Endothelial cell (in vitro differentiated cells): ENCODE measurements at regions not wholly inside any gene's neighbourhood (a gene's known extent, or its start where the extent isn't known, plus 50 kb on each side); places are given as distances from the start of the nearest gene placed in this dataset.
A peak's percentile ranks its signal among the peaks of the same experiment; 100 is the strongest.

Source experiments
- DNase-seq: peaks from one replicate; pipeline ENCODE4 v3.0.0; 2021; ENCODE audit warnings: low spot score
- H3K27ac Mint-ChIP-seq: one replicate; pipeline ENCODE4 v1.8.0; 2021; ENCODE audit warnings: mixed read lengths, inconsistent platforms; ENCODE audit not compliant: unreplicated experiment
- H3K27me3 Mint-ChIP-seq: one replicate; pipeline ENCODE4 v1.8.0; 2021; ENCODE audit warnings: mild to moderate bottlenecking, moderate library complexity, mixed read lengths, inconsistent platforms; ENCODE audit not compliant: unreplicated experiment
- H3K36me3 Mint-ChIP-seq: one replicate; pipeline ENCODE4 v1.8.0; 2021; ENCODE audit warnings: mild to moderate bottlenecking, low read depth, mixed read lengths, inconsistent platforms; ENCODE audit not compliant: unreplicated experiment
- H3K4me1 Mint-ChIP-seq: one replicate; pipeline ENCODE4 v1.8.0; 2021; ENCODE audit warnings: mild to moderate bottlenecking, mixed read lengths, inconsistent platforms; ENCODE audit not compliant: unreplicated experiment
- H3K4me3 Mint-ChIP-seq: one replicate; pipeline ENCODE4 v1.8.0; 2021; ENCODE audit warnings: mild to moderate bottlenecking, mixed read lengths, inconsistent platforms; ENCODE audit not compliant: unreplicated experiment
- H3K9me3 Mint-ChIP-seq: one replicate; pipeline ENCODE4 v1.8.0; 2021; ENCODE audit warnings: mixed read lengths, inconsistent platforms; ENCODE audit not compliant: unreplicated experiment
- CTCF ChIP-seq: fragments of 200-600 bp; sonication (generic); IDR thresholded peaks from one replicate; pipeline ENCODE4 v1.5.0; 2021; ENCODE audit warnings: antibody characterized with exemption; ENCODE audit not compliant: unreplicated experiment

GRCh38 chr5:8756498-8757084 is 789.3 kb downstream of the SEMA5A start:
- H3K9me3 Mint-ChIP-seq, result no peaks in the 10 kb centered on the region
- H3K27me3 Mint-ChIP-seq, result peaks cover 2% of the 10 kb centered on the region
- no peaks in the 10 kb centered on the region for H3K4me1 Mint-ChIP-seq
- H3K4me3 Mint-ChIP-seq, result no peak overlapping the region
- DNase-seq, result peak; percentile 22
- H3K36me3 Mint-ChIP-seq, result peaks cover 3% of the 10 kb centered on the region
- H3K27ac Mint-ChIP-seq, result no peak overlapping the region
- TF ChIP-seq CTCF, result peak; percentile 53

DNA sequence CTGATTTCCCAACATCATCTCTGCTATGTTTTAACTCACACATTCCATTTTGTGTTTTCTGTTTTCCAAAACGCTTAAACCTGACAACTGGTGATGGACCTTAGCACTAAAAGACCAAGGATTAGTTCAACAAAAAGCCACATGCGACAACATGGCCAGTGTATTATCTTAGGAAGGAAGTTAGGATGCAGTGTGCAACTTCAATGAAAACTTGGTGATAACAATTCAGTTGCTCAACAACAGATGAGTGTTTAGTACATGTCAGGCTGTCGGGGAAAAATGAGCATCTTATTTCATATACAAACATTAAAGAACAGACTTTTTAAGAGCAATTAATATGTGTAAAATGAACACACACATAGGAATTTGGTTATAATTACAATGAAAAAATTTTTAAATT is 780.0 kb downstream of the SEMA5A start:
- H3K4me1 Mint-ChIP-seq, result no peaks in the 10 kb centered on the region
- no peak for TF ChIP-seq CTCF
- DNase-seq, result no peak
- peaks cover 1% of the 10 kb centered on the region for H3K27me3 Mint-ChIP-seq
- H3K9me3 Mint-ChIP-seq, result no peaks in the 10 kb centered on the region
- H3K36me3 Mint-ChIP-seq, result peaks cover 3% of the 10 kb centered on the region
- no peak overlapping the region for H3K4me3 Mint-ChIP-seq
- no peak overlapping the region for H3K27ac Mint-ChIP-seq

DNA sequence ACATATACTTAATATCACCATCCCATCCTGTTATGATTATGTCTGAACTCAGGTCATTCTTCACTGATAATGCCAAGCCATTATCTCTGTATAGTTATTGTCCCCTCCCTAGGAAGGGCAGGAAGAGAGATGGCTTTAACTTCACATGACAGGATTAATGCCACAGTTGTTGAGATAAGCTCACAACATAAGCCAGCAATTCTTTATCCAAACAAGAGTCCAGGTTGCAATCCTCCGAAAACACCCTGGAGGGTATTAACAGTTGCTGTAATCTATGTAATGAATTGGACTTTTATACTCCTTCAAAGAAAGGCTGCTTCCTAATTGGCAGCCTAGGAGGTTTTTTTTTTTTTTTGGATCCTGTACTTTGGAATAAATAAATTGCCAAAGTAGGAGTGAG is 779.4 kb downstream of the SEMA5A start:
- H3K27ac Mint-ChIP-seq, result no peak overlapping the region

DNA sequence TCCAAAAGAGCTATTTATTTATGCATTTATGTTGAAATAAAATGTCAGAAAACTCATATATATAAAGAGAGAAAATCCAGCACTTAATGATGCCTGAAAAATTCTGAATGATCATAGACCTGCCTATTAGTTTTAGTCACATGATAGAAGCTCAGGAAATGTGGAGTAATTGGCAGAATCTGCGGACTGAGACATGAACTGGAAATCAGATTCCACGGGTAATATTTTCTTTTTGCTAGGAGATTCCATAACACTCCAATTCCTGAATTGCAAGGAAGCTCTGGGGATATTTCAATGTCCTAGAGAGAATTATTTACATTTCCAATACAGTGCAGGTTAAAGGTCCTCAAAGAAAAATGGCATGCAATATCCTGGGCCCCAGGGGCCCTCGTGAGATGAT is 778.8 kb downstream of the SEMA5A start:
- Mint-ChIP-seq H3K4me1 (no peaks in the 10 kb centered on the region), H3K9me3 (no peaks in the 10 kb centered on the region), H3K36me3 (no peaks in the 10 kb centered on the region), H3K27ac (no peak overlapping the region), H3K4me3 (no peak overlapping the region), H3K27me3 (peaks cover 1% of the 10 kb centered on the region)
- no peak for DNase-seq
- TF ChIP-seq CTCF, result no peak

More for the DNA sequence above, 779.4 kb downstream of the SEMA5A start:
- Mint-ChIP-seq H3K36me3 (peaks cover under 1% of the 10 kb centered on the region), H3K9me3 (no peaks in the 10 kb centered on the region), H3K4me1 (no peaks in the 10 kb centered on the region), H3K27me3 (peaks cover 1% of the 10 kb centered on the region), H3K4me3 (no peak overlapping the region)
- no peak for TF ChIP-seq CTCF
- DNase-seq, result no peak

DNA sequence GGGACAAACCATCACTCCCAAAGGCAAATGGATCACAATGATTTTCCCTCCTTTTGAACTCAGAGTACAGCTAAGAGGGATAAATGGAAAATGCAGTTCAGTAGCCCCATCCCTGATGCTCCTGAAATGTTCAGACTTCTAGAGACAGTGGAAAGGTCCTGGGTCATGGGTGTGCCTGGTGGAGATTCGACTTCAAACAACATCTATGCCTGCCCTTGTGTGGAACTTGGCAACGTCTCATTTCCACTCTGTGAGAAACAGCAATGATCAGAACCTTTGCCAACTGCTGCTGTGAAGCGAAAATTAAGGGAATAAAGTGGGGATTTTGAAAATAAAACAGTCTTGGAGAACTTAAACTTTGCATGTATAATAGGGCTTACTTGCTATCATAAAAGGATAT is 778.1 kb downstream of the SEMA5A start:
- no peaks in the 10 kb centered on the region for H3K9me3 Mint-ChIP-seq
- no peaks in the 10 kb centered on the region for H3K4me1 Mint-ChIP-seq
- H3K27me3 Mint-ChIP-seq, result peaks cover 1% of the 10 kb centered on the region
- no peak for TF ChIP-seq CTCF
- no peaks in the 10 kb centered on the region for H3K36me3 Mint-ChIP-seq
- no peak overlapping the region for H3K4me3 Mint-ChIP-seq
- DNase-seq, result no peak
- H3K27ac Mint-ChIP-seq, result no peak overlapping the region
